ENCODE measurements at regions not wholly inside any gene's neighbourhood (a gene's known extent, or its start where the extent isn't known, plus 50 kb on each side); places are given as distances from the start of the nearest gene placed in this dataset.
A peak's percentile ranks its signal among the peaks of the same experiment; 100 is the strongest.

DNA sequence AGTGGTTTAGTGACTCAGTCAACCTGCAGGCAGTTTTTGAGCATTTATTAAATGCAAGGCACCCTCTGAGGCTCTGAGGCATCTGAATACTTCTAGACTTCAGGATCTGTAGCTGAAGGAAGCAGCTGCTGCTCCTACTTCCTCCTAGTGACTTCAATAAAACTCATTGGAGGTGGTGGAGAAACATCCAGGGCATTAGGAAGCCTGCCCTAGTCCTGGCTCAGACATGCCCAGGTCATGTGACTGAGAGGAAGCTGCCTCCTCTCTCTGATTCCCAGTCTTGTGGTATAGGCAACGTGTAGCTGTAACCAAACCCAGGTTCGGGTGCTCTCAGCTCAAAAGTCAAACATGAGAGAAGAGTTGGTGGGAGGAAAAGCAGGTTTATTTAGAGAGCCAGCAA lies 287.2 kb upstream of the GYPC start:
- TF ChIP-seq, protein P1, sequence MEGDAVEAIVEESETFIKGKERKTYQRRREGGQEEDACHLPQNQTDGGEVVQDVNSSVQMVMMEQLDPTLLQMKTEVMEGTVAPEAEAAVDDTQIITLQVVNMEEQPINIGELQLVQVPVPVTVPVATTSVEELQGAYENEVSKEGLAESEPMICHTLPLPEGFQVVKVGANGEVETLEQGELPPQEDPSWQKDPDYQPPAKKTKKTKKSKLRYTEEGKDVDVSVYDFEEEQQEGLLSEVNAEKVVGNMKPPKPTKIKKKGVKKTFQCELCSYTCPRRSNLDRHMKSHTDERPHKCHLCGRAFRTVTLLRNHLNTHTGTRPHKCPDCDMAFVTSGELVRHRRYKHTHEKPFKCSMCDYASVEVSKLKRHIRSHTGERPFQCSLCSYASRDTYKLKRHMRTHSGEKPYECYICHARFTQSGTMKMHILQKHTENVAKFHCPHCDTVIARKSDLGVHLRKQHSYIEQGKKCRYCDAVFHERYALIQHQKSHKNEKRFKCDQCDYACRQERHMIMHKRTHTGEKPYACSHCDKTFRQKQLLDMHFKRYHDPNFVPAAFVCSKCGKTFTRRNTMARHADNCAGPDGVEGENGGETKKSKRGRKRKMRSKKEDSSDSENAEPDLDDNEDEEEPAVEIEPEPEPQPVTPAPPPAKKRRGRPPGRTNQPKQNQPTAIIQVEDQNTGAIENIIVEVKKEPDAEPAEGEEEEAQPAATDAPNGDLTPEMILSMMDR (conservative IDR thresholded peaks at IDR 0.05): no peak
- no peak for TF ChIP-seq EZH2 (IDR thresholded peaks at IDR 0.05; ENCODE audit: low read depth)
- H4K20me1 ChIP-seq (ENCODE audit: insufficient read depth): no peaks in the 10 kb centered on the region
- no peak overlapping the region for H3K4me3 ChIP-seq
- H3K27ac ChIP-seq: no peak overlapping the region
- no peaks in the 10 kb centered on the region for H3K4me1 ChIP-seq (replicated peaks; ENCODE audit: insufficient read depth)
- ChIA-PET POLR2A (ENCODE audit: unreplicated experiment) (no interaction called here), CTCF (no interaction called here)
- no TSS peak for BruUV-seq (replicated peaks)
- H3K9me3 ChIP-seq (ENCODE audit: insufficient read depth, low read depth): no peaks in the 10 kb centered on the region
- no peaks in the 10 kb centered on the region for H3K79me2 ChIP-seq (ENCODE audit: low read depth)
- peak in 1 of 2 experiments; percentile 19 for DNase-seq
- no peak overlapping the region for H2AFZ ChIP-seq
- no peaks in the 10 kb centered on the region for H3K36me3 ChIP-seq (ENCODE audit: low read depth)
- H3K27me3 ChIP-seq (ENCODE audit: insufficient read depth, low read depth): no peaks in the 10 kb centered on the region
- H3K9me2 ChIP-seq (ENCODE audit: insufficient read depth): no peaks in the 10 kb centered on the region
- intact Hi-C loops (cut with micrococcal nuclease; ENCODE audit: unreplicated experiment): no loop called here
- no peaks in the 10 kb centered on the region for H3F3A ChIP-seq (ENCODE audit: insufficient read depth, low read depth)
- H3K4me2 ChIP-seq: no peak overlapping the region

DNA sequence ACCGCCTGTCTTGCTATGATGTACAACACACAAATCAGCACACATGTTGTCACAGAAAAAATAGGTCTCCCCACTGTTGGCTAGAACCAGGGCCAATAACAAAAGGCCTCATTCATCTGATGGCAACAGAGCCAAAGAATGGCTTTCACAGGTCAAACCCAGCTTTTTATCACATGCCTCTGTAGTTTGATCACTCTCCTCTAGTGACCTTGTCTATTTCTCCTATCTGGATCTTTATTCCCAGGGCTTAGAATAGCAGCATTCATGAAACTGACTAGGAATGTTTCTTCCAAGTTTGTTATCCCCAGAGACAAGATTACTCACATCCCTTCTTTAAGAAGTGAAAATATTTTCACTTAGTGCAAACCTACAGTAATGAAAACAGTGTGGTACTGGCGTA lies 285.8 kb upstream of the GYPC start:
- H3K79me2 ChIP-seq (ENCODE audit: low read depth): no peaks in the 10 kb centered on the region
- POLR2A ChIA-PET (ENCODE audit: unreplicated experiment): no interaction called here

DNA sequence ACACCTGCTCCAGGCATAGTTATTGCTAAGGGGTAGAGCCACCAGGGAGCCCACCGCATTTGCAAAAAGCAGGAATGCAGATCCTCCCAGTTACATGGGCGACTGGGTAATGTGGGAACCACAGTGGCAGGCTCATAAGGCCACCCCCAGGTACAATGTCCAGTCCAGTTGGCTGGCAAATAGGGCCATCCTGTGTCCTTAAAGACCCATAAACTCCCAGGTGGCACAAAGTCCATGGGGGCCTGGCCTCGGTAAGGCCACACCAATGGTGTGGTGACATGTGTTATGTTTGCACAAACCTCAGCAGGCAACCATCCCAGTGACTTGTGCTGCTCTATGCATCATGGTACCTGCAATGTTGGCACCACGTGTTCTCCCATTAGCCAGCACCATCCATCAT lies 283.6 kb upstream of the GYPC start:
- Histone ChIP-seq H3K9me2 (ENCODE audit: insufficient read depth) (no peaks in the 10 kb centered on the region), H3K4me3 (no peak overlapping the region), H3K9me3 (ENCODE audit: insufficient read depth, low read depth) (no peaks in the 10 kb centered on the region), H3F3A (ENCODE audit: insufficient read depth, low read depth) (no peaks in the 10 kb centered on the region), H3K36me3 (ENCODE audit: low read depth) (no peaks in the 10 kb centered on the region), H3K27ac (no peak overlapping the region), H4K20me1 (ENCODE audit: insufficient read depth) (no peaks in the 10 kb centered on the region), H3K4me1 (replicated peaks; ENCODE audit: insufficient read depth) (no peaks in the 10 kb centered on the region), H3K79me2 (ENCODE audit: low read depth) (no peaks in the 10 kb centered on the region), H3K4me2 (no peak overlapping the region), H2AFZ (no peak overlapping the region), H3K27me3 (ENCODE audit: insufficient read depth, low read depth) (no peaks in the 10 kb centered on the region)
- no TSS peak for BruUV-seq (replicated peaks)
- no peak for TF ChIP-seq EZH2 (IDR thresholded peaks at IDR 0.05; ENCODE audit: low read depth)
- TF ChIP-seq, protein P1 (conservative IDR thresholded peaks at IDR 0.05): no peak
- ChIA-PET POLR2A (ENCODE audit: unreplicated experiment) (no interaction called here), CTCF (no interaction called here)
- intact Hi-C loops (cut with micrococcal nuclease; ENCODE audit: unreplicated experiment): no loop called here
- DNase-seq: peak in 1 of 2 experiments; percentile 9

More for the DNA sequence above, 285.8 kb upstream of the GYPC start:
- TF ChIP-seq, protein P1 (conservative IDR thresholded peaks at IDR 0.05): no peak
- no peak for TF ChIP-seq EZH2 (IDR thresholded peaks at IDR 0.05; ENCODE audit: low read depth)
- Histone ChIP-seq H2AFZ (no peak overlapping the region), H3K4me2 (no peak overlapping the region), H3K9me3 (ENCODE audit: insufficient read depth, low read depth) (no peaks in the 10 kb centered on the region), H4K20me1 (ENCODE audit: insufficient read depth) (no peaks in the 10 kb centered on the region), H3K9me2 (ENCODE audit: insufficient read depth) (no peaks in the 10 kb centered on the region), H3K4me3 (no peak overlapping the region), H3K27ac (no peak overlapping the region), H3K4me1 (replicated peaks; ENCODE audit: insufficient read depth) (no peaks in the 10 kb centered on the region), H3F3A (ENCODE audit: insufficient read depth, low read depth) (no peaks in the 10 kb centered on the region), H3K36me3 (ENCODE audit: low read depth) (no peaks in the 10 kb centered on the region), H3K27me3 (ENCODE audit: insufficient read depth, low read depth) (no peaks in the 10 kb centered on the region)
- intact Hi-C loops (cut with micrococcal nuclease; ENCODE audit: unreplicated experiment): no loop called here
- CTCF ChIA-PET: no interaction called here
- no TSS peak for BruUV-seq (replicated peaks)
- peak in 1 of 2 experiments; percentile 2 for DNase-seq

Measured in PC-9 (cell line).